H1 (cell line): ENCODE measurements at regions not wholly inside any gene's neighbourhood (a gene's known extent, or its start where the extent isn't known, plus 50 kb on each side); places are given as distances from the start of the nearest gene placed in this dataset.

Source experiments
- CTCF ChIA-PET: fragments of 300-600 bp; sonication (Branson Sonifier 250); formaldehyde crosslinking; loops from one replicate; lab custom pipeline; 2021; ENCODE audit not compliant: partially characterized antibody; lab: Charles Lee
- POLR2A ChIA-PET: fragments of 300-600 bp; sonication (Branson Sonifier 250); formaldehyde crosslinking; loops from one replicate; lab custom pipeline; 2021; ENCODE audit warnings: inconsistent platforms; ENCODE audit not compliant: partially characterized antibody; lab: Charles Lee
- DNase-seq, 2 experiments: peaks; one replicate each; pipeline versions ENCODE4 v3.0.0 to v3.0.0-alpha.2; 2010 to 2022; ENCODE audit warnings: low spot score in 2 of 2, low read depth in 1 of 2, mixed read lengths in 1 of 2
- FAIRE-seq: peaks from 2 replicates; lab custom pipeline; 2011; peaks lifted over from hg19 to GRCh38; lab: Jason Lieb, UNC
- H2AFZ ChIP-seq: 2 replicates; pipeline ENCODE4 v1.8.1; 2012; ENCODE audit warnings: low read length, inconsistent platforms
- H2AK5ac ChIP-seq: 2 replicates; pipeline ENCODE4 v1.6.1; 2013; ENCODE audit warnings: low read depth, low read length
- H2BK120ac ChIP-seq: replicated peaks from 2 replicates; pipeline ENCODE3; 2013; ENCODE audit warnings: low read depth, low read length, inconsistent platforms
- H2BK12ac ChIP-seq: 2 replicates; pipeline ENCODE4 v1.6.1; 2013; ENCODE audit warnings: low read depth, low read length
- H2BK15ac ChIP-seq: 2 replicates; pipeline ENCODE4 v1.6.1; 2013; ENCODE audit warnings: low read length
- H2BK20ac ChIP-seq: 2 replicates; pipeline ENCODE4 v1.6.1; 2013; ENCODE audit warnings: low read length
- H2BK5ac ChIP-seq: 2 replicates; pipeline ENCODE4 v1.6.1; 2013; ENCODE audit warnings: low read depth, low read length
- H3K14ac ChIP-seq: 2 replicates; pipeline ENCODE4 v1.6.1; 2013; ENCODE audit warnings: inconsistent platforms; ENCODE audit not compliant: insufficient read length
- H3K18ac ChIP-seq: 2 replicates; pipeline ENCODE4 v1.6.1; 2013; ENCODE audit warnings: low read length; ENCODE audit errors: extremely low read depth
- H3K23ac ChIP-seq: 2 replicates; pipeline ENCODE4 v1.6.1; 2013; ENCODE audit warnings: inconsistent platforms; ENCODE audit not compliant: insufficient read length
- H3K23me2 ChIP-seq: 2 replicates; pipeline ENCODE4 v1.6.1; 2013; ENCODE audit warnings: low read depth, low read length
- H3K27ac ChIP-seq: 2 replicates; pipeline ENCODE4 v1.6.1; 2011; ENCODE audit warnings: low read depth, low read length, inconsistent platforms
- H3K27me3 ChIP-seq, 4 experiments: replicated peaks in 1 of 4; 1 replicate in 1 of 4; 2 replicates in 3 of 4; pipeline versions ENCODE4 v1.6.1 to v1.8.1; 2011 to 2013; ENCODE audit warnings: low read length in 3 of 4, mild to moderate bottlenecking in 3 of 4, inconsistent platforms in 2 of 4, mixed read lengths in 2 of 4, moderate library complexity in 1 of 4; ENCODE audit not compliant: control insufficient read depth in 3 of 4, insufficient read depth in 3 of 4; ENCODE audit errors: extremely low read depth in 1 of 4
- H3K36me3 ChIP-seq, 4 experiments: 2 replicates each; pipeline versions ENCODE4 v1.6.1 to v1.8.1; 2011 to 2013; ENCODE audit warnings: mild to moderate bottlenecking in 4 of 4, low read length in 3 of 4, moderate library complexity in 2 of 4, control low read depth in 1 of 4, inconsistent platforms in 1 of 4; ENCODE audit not compliant: insufficient read depth in 4 of 4, control insufficient read depth in 2 of 4
- H3K4ac ChIP-seq: replicated peaks from 2 replicates; pipeline ENCODE3; 2013; ENCODE audit warnings: low read length, low read depth, mixed read lengths, inconsistent platforms; ENCODE audit not compliant: insufficient read length
- H3K4me1 ChIP-seq, 4 experiments: replicated peaks in 1 of 4; 1 replicate in 1 of 4; 2 replicates in 3 of 4; pipeline versions ENCODE4 v1.6.1 to v1.8.1; 2011 to 2013; ENCODE audit warnings: low read length in 3 of 4, inconsistent platforms in 2 of 4, mixed read lengths in 1 of 4; ENCODE audit not compliant: insufficient read depth in 4 of 4, control insufficient read depth in 3 of 4
- H3K4me2 ChIP-seq, 2 experiments: 2 replicates each; pipeline versions ENCODE4 v1.6.1 to v1.8.1; 2011 to 2013; ENCODE audit warnings: low read depth in 2 of 2, low read length in 2 of 2, control low read depth in 1 of 2, inconsistent platforms in 1 of 2, mild to moderate bottlenecking in 1 of 2; ENCODE audit not compliant: insufficient read depth in 1 of 2
- H3K4me3 ChIP-seq, 4 experiments: fragments of 200-600, 300-600 bp in 1 of 4; sonication (generic), shearing (Covaris generic), sonication (Bioruptor Twin) in 1 of 4; 2 replicates each; pipeline versions ENCODE4 v1.5.1 to v1.8.1; 2011 to 2016; ENCODE audit warnings: low read length in 4 of 4, low read depth in 3 of 4, control low read depth in 2 of 4, inconsistent platforms in 2 of 4, mild to moderate bottlenecking in 2 of 4, mixed read lengths in 1 of 4, moderate library complexity in 1 of 4; ENCODE audit not compliant: insufficient read depth in 2 of 4; ENCODE audit errors: extremely low read depth in 1 of 4
- H3K56ac ChIP-seq: replicated peaks from 2 replicates; pipeline ENCODE3; 2013; ENCODE audit warnings: low read depth, mild to moderate bottlenecking, mixed read lengths, low read length, inconsistent platforms; ENCODE audit not compliant: insufficient read length
- H3K79me1 ChIP-seq: 2 replicates; pipeline ENCODE4 v1.6.1; 2013; ENCODE audit warnings: low read depth, low read length, control low read depth
- H3K79me2 ChIP-seq, 2 experiments: 2 replicates each; pipeline versions ENCODE4 v1.6.1 to v1.8.1; 2012 to 2013; ENCODE audit warnings: low read length in 2 of 2, mild to moderate bottlenecking in 2 of 2, inconsistent platforms in 1 of 2; ENCODE audit not compliant: insufficient read depth in 2 of 2, control insufficient read depth in 1 of 2
- H3K9ac ChIP-seq, 4 experiments: replicated peaks in 1 of 4; 1 replicate in 1 of 4; 2 replicates in 3 of 4; pipeline versions ENCODE4 v1.6.1 to v1.8.1; 2011 to 2013; ENCODE audit warnings: low read depth in 3 of 4, low read length in 3 of 4, control low read depth in 2 of 4, mild to moderate bottlenecking in 2 of 4, moderate library complexity in 2 of 4, inconsistent platforms in 1 of 4; ENCODE audit errors: extremely low read depth in 1 of 4
- H3K9me3 ChIP-seq, 2 experiments: 2 replicates each; pipeline versions ENCODE4 v1.6.1 to v1.8.1; 2012 to 2013; ENCODE audit warnings: mild to moderate bottlenecking in 2 of 2, moderate library complexity in 2 of 2, control low read depth in 1 of 2, inconsistent platforms in 1 of 2, low read depth in 1 of 2, low read length in 1 of 2, mixed read lengths in 1 of 2; ENCODE audit not compliant: insufficient read depth in 2 of 2
- H4K20me1 ChIP-seq, 2 experiments: replicated peaks in 1 of 2; 2 replicates each; pipeline versions ENCODE3 to v1.8.1; 2011 to 2013; ENCODE audit warnings: inconsistent platforms in 2 of 2, low read length in 2 of 2, mild to moderate bottlenecking in 1 of 2; ENCODE audit not compliant: insufficient read depth in 2 of 2, control insufficient read depth in 1 of 2
- H4K5ac ChIP-seq: 2 replicates; pipeline ENCODE4 v1.6.1; 2013; ENCODE audit warnings: low read length, low read depth, mixed read lengths, inconsistent platforms; ENCODE audit not compliant: insufficient read length
- H4K8ac ChIP-seq: 2 replicates; pipeline ENCODE4 v1.8.0; 2013; ENCODE audit warnings: mild to moderate bottlenecking, moderate library complexity, low read length, inconsistent platforms; ENCODE audit not compliant: insufficient read depth; ENCODE audit errors: extremely low read depth
- H4K91ac ChIP-seq: replicated peaks from 2 replicates; pipeline ENCODE3; 2013; ENCODE audit warnings: low read length, mixed read lengths, inconsistent platforms; ENCODE audit not compliant: insufficient read length
- CREB1 ChIP-seq: IDR thresholded peaks from 2 replicates; pipeline ENCODE4 v1.6.1; 2012; ENCODE audit warnings: inconsistent platforms
- KDM1A ChIP-seq: fragments of 200-600, 300-600 bp; sonication (generic); IDR thresholded peaks from 2 replicates; pipeline ENCODE4 v1.7.1; 2016; ENCODE audit warnings: mild to moderate bottlenecking, low read length, borderline replicate concordance
- POU5F1 ChIP-seq: IDR thresholded peaks from 2 replicates; pipeline ENCODE4 v1.6.1; 2011; ENCODE audit warnings: low read depth, mild to moderate bottlenecking, low read length, moderate library complexity
- WGBS, 2 experiments: shearing (Covaris generic) in 1 of 2; methylation state at CpG; one replicate each; pipeline versions ENCODE4 v1.1.6 to v1.1.7; 2013 to 2015; ENCODE audit warnings: low lambda C conversion rate in 2 of 2, mixed read lengths in 2 of 2, inconsistent platforms in 1 of 2, low coverage in 1 of 2, missing lambda C conversion rate in 1 of 2; ENCODE audit not compliant: insufficient replicate concordance in 2 of 2, insufficient coverage in 1 of 2, insufficient read length in 1 of 2; ENCODE audit errors: extremely low coverage in 1 of 2, missing lambda C conversion rate in 1 of 2; 5-methylcytosine and 5-hydroxymethylcytosine counted together

DNA sequence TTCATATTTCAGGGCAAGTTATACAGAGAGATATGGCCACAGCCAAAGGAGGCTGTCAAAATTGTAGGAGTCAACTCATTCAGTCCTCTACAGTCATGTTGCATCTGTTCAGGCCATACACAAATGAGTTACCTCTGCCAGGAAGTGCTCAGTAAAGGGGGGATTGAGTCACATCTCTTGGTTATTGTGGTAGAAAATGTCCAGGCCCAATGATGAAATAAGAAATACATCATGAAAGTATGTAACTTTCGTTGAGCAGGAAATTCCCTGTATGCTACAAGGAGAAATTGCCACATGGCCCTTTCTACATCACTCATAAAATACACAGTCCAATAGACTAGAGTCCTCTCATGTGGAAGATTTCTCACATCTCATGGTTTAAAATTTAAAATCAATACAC lies 103.9 kb upstream of the COL3A1 start:
- H3K56ac ChIP-seq: no peak overlapping the region
- H3K9ac ChIP-seq: no peak overlapping the region
- H2AK5ac ChIP-seq: no peak overlapping the region
- WGBS, 2 experiments: 100% methylated on average over 1 of the region's 1 CpG; no CpG with 5 or more reads in 1 of the 2 experiments
- no peak overlapping the region for H2BK12ac ChIP-seq
- no peak overlapping the region for H3K27ac ChIP-seq
- no peak overlapping the region for H2BK20ac ChIP-seq
- H3K36me3 ChIP-seq: no peaks in the 10 kb centered on the region
- H3K4me2 ChIP-seq: no peak overlapping the region
- H4K5ac ChIP-seq: no peak overlapping the region
- no peak overlapping the region for H4K91ac ChIP-seq
- H3K18ac ChIP-seq: no peak overlapping the region
- H4K20me1 ChIP-seq: no peaks in the 10 kb centered on the region
- H3K14ac ChIP-seq: no peak overlapping the region
- no peaks in the 10 kb centered on the region for H3K79me2 ChIP-seq
- H3K27me3 ChIP-seq: no peaks in the 10 kb centered on the region
- no peak overlapping the region for H3K4ac ChIP-seq
- no peak overlapping the region for H2BK15ac ChIP-seq
- H3K4me3 ChIP-seq: no peak overlapping the region
- no peak overlapping the region for H4K8ac ChIP-seq
- no peak for TF ChIP-seq CREB1
- TF ChIP-seq KDM1A: no peak
- TF ChIP-seq POU5F1: no peak
- ChIA-PET POLR2A (no interaction called here), CTCF (interaction anchor here (1.1 kb wide), 1 partner anchor 1211 kb away, joined by 4 read pairs; no protein-coding TSS in a partner anchor)
- H3K23ac ChIP-seq: no peak overlapping the region
- H3K4me1 ChIP-seq: no peaks in the 10 kb centered on the region
- no peaks in the 10 kb centered on the region for H3K23me2 ChIP-seq
- peak overlapping the region; percentile 17; the same call in 1 of the 2 replicates for H2AFZ ChIP-seq
- H2BK120ac ChIP-seq: no peak overlapping the region
- H3K9me3 ChIP-seq: 0 out of 4 replicates have a peak, but pooled peaks cover 0 to 5% of the 10 kb centered on the region in 2 experiments
- DNase-seq: no peak
- no peak for FAIRE-seq
- no peaks in the 10 kb centered on the region for H3K79me1 ChIP-seq
- no peak overlapping the region for H2BK5ac ChIP-seq
